ENCODE measurements at regions not wholly inside any gene's neighbourhood (a gene's known extent, or its start where the extent isn't known, plus 50 kb on each side); places are given as distances from the start of the nearest gene placed in this dataset.

- DNase-seq (ENCODE audit: low read depth, low spot score): peak; percentile 65
- in situ Hi-C loops (cut with HindIII; ENCODE audit: low sequenced_read_pairs): no loop called here
- peak; percentile 85 for TF ChIP-seq CTCF (IDR thresholded peaks at IDR 0.05; ENCODE audit: low read depth, low read length)
- H3K4me3 ChIP-seq (ENCODE audit: low read depth, low read length): no peak overlapping the region
Observed at GRCh38 chr2:209334188-209335017, 89.4 kb upstream of the MAP2 start.

- DNase-seq (ENCODE audit: low read depth, low spot score): no peak
- H3K4me3 ChIP-seq (ENCODE audit: low read depth, low read length): no peak overlapping the region
- in situ Hi-C loops (cut with HindIII; ENCODE audit: low sequenced_read_pairs): no loop called here
- no peak for TF ChIP-seq CTCF (IDR thresholded peaks at IDR 0.05; ENCODE audit: low read depth, low read length)
Observed at GRCh38 chr2:209340522-209340921, 83.3 kb upstream of the MAP2 start.

GRCh38 chr2:209344349-209344748, 79.5 kb upstream of the MAP2 start:
- no peak overlapping the region for H3K4me3 ChIP-seq (ENCODE audit: low read depth, low read length)
- TF ChIP-seq CTCF (IDR thresholded peaks at IDR 0.05; ENCODE audit: low read depth, low read length): no peak
- DNase-seq (ENCODE audit: low read depth, low spot score): no peak
- in situ Hi-C loops (cut with HindIII; ENCODE audit: low sequenced_read_pairs): no loop called here

- DNase-seq (ENCODE audit: low read depth, low spot score): no peak
- no peak overlapping the region for H3K4me3 ChIP-seq (ENCODE audit: low read depth, low read length)
- no peak for TF ChIP-seq CTCF (IDR thresholded peaks at IDR 0.05; ENCODE audit: low read depth, low read length)
- in situ Hi-C loops (cut with HindIII; ENCODE audit: low sequenced_read_pairs): no loop called here
Observed at GRCh38 chr2:209348433-209348832, 75.4 kb upstream of the MAP2 start.

- no peak overlapping the region for H3K4me3 ChIP-seq (ENCODE audit: low read depth, low read length)
- in situ Hi-C loops (cut with HindIII; ENCODE audit: low sequenced_read_pairs): no loop called here
- no peak for DNase-seq (ENCODE audit: low read depth, low spot score)
- TF ChIP-seq CTCF (IDR thresholded peaks at IDR 0.05; ENCODE audit: low read depth, low read length): no peak
Observed at GRCh38 chr2:209351636-209352035, 72.2 kb upstream of the MAP2 start.

GRCh38 chr2:209358992-209359391, 64.9 kb upstream of the MAP2 start:
- in situ Hi-C loops (cut with HindIII; ENCODE audit: low sequenced_read_pairs): no loop called here
- DNase-seq (ENCODE audit: low read depth, low spot score): no peak
- no peak overlapping the region for H3K4me3 ChIP-seq (ENCODE audit: low read depth, low read length)
- TF ChIP-seq CTCF (IDR thresholded peaks at IDR 0.05; ENCODE audit: low read depth, low read length): no peak

Measured in astrocyte of the spinal cord (primary cell).